Panc1 (cell line): ENCODE measurements at regions not wholly inside any gene's neighbourhood (a gene's known extent, or its start where the extent isn't known, plus 50 kb on each side); places are given as distances from the start of the nearest gene placed in this dataset.

ENCODE experiments used
- SIN3A ChIP-seq: IDR thresholded peaks from 2 replicates; pipeline ENCODE4 v1.6.1; 2012; ENCODE audit warnings: low read depth, mild to moderate bottlenecking, low read length, moderate library complexity, borderline replicate concordance; ENCODE audit not compliant: insufficient read depth
- TCF7L2 ChIP-seq: IDR thresholded peaks from 2 replicates; pipeline ENCODE4 v1.6.1; 2011; ENCODE audit warnings: mild to moderate bottlenecking, low read depth, low read length, inconsistent platforms
- TF ChIP-seq, protein P1 (sequence below): fragments of 450-650 bp; IDR thresholded peaks from 2 replicates; pipeline ENCODE4 v1.5.1; 2017; ENCODE audit warnings: mild to moderate bottlenecking

DNA sequence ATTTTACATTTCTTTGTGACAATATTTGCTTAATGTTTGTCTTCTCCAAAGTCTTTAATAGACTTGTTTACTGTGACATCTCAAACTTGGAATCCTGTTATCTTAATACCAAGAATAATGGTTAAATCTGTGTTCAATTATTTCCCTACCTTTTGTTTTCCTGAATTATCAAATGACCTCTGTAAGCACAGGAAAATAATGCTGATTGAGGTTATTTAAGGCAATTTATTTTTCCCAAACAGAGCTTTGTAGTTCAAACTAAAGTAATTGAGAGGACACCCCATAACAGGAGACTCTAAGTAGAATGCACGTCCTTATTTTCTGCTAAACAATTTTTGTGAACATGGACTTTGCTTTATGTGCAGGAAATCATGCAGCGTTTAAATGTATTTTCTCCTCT is 195.0 kb downstream of the BTBD3 start:
- TF ChIP-seq, protein P1, sequence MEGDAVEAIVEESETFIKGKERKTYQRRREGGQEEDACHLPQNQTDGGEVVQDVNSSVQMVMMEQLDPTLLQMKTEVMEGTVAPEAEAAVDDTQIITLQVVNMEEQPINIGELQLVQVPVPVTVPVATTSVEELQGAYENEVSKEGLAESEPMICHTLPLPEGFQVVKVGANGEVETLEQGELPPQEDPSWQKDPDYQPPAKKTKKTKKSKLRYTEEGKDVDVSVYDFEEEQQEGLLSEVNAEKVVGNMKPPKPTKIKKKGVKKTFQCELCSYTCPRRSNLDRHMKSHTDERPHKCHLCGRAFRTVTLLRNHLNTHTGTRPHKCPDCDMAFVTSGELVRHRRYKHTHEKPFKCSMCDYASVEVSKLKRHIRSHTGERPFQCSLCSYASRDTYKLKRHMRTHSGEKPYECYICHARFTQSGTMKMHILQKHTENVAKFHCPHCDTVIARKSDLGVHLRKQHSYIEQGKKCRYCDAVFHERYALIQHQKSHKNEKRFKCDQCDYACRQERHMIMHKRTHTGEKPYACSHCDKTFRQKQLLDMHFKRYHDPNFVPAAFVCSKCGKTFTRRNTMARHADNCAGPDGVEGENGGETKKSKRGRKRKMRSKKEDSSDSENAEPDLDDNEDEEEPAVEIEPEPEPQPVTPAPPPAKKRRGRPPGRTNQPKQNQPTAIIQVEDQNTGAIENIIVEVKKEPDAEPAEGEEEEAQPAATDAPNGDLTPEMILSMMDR: no peak
- TF ChIP-seq TCF7L2 (no peak), SIN3A (no peak)
